NB4 (cell line): ENCODE measurements at regions not wholly inside any gene's neighbourhood (a gene's known extent, or its start where the extent isn't known, plus 50 kb on each side); places are given as distances from the start of the nearest gene placed in this dataset.

Experiments used
- CTCF ChIP-seq: IDR thresholded peaks from one replicate; pipeline ENCODE4 v1.5.1; 2012; ENCODE audit warnings: low read depth, low read length
- MAX ChIP-seq: IDR thresholded peaks from 2 replicates; pipeline ENCODE4 v1.6.1; 2011; ENCODE audit warnings: low read depth, low read length
- MYC ChIP-seq: IDR thresholded peaks from 2 replicates; pipeline ENCODE4 v1.6.1; 2011; ENCODE audit warnings: low read depth, low read length
- POLR2A ChIP-seq: IDR thresholded peaks from 2 replicates; pipeline ENCODE4 v1.6.1; 2011; ENCODE audit warnings: mild to moderate bottlenecking; ENCODE audit not compliant: insufficient read length; ENCODE audit errors: extremely low read depth

- TF ChIP-seq CTCF: no peak
- no peak for TF ChIP-seq POLR2A
- TF ChIP-seq MAX: no peak
- no peak for TF ChIP-seq MYC
Measured at GRCh38 chr2:4597400-4597799, 894.0 kb downstream of the DCDC2C start.
